GM19324 (cell line): ENCODE measurements at regions not wholly inside any gene's neighbourhood (a gene's known extent, or its start where the extent isn't known, plus 50 kb on each side); places are given as distances from the start of the nearest gene placed in this dataset.
"Not testable (repeated sequence)": the region's sequence is repeated elsewhere in the genome, so short reads cannot be mapped to it uniquely, and the experiment has no call there.

Source experiments
- ATAC-seq: cut with Tn5 transposase; IDR thresholded peaks from one replicate; pipeline ENCODE4 v1.9.1; 2021; ENCODE audit warnings: mild to moderate bottlenecking, moderate library complexity; ENCODE audit not compliant: unreplicated experiment, low FRiP score

GRCh38 chr4:125573368-125573767 is 258.6 kb downstream of the FAT4 start:
- no peak for ATAC-seq

- ATAC-seq: no peak
Measured at GRCh38 chr4:125573786-125574185, 259.0 kb downstream of the FAT4 start.

- no peak for ATAC-seq
Measured at GRCh38 chr4:125582302-125582701, 267.5 kb downstream of the FAT4 start.

GRCh38 chr4:125590158-125590557 is 275.4 kb downstream of the FAT4 start:
- no peak for ATAC-seq

- ATAC-seq: no peak
Measured at GRCh38 chr4:125591290-125591689, 276.5 kb downstream of the FAT4 start.

- no peak for ATAC-seq
Measured at GRCh38 chr4:125594056-125594602, 279.4 kb downstream of the FAT4 start.

GRCh38 chr4:125605926-125606325 is 291.2 kb downstream of the FAT4 start:
- ATAC-seq: not testable (repeated sequence)

- no peak for ATAC-seq
Measured at GRCh38 chr4:125620066-125620860, 305.5 kb downstream of the FAT4 start.

GRCh38 chr4:125624951-125625350 is 310.2 kb downstream of the FAT4 start:
- no peak for ATAC-seq

GRCh38 chr4:125626946-125627345 is 312.2 kb downstream of the FAT4 start:
- ATAC-seq: no peak

- ATAC-seq: no peak
Measured at GRCh38 chr4:125639182-125639621, 324.4 kb downstream of the FAT4 start.

- no peak for ATAC-seq
Measured at GRCh38 chr4:125641611-125642010, 326.9 kb downstream of the FAT4 start.

GRCh38 chr4:125642645-125643044 is 327.9 kb downstream of the FAT4 start:
- ATAC-seq: no peak

- ATAC-seq: no peak
Measured at GRCh38 chr4:125649452-125649851, 334.7 kb downstream of the FAT4 start.

- ATAC-seq: no peak
Measured at GRCh38 chr4:125650557-125650956, 335.8 kb downstream of the FAT4 start.

GRCh38 chr4:125651707-125652357 is 337.1 kb downstream of the FAT4 start:
- ATAC-seq: not testable (repeated sequence)

- ATAC-seq: no peak
Measured at GRCh38 chr4:125658773-125659172, 344.0 kb downstream of the FAT4 start.

- no peak for ATAC-seq
Measured at GRCh38 chr4:125663896-125664767, 349.4 kb downstream of the FAT4 start.

GRCh38 chr4:125666635-125667034 is 351.9 kb downstream of the FAT4 start:
- ATAC-seq: no peak

- ATAC-seq: no peak
Measured at GRCh38 chr4:125676156-125676555, 361.4 kb downstream of the FAT4 start.

GRCh38 chr4:125676583-125676982 is 361.8 kb downstream of the FAT4 start:
- no peak for ATAC-seq
